Fibroblast of skin of right biceps (primary cell): ENCODE measurements at regions not wholly inside any gene's neighbourhood (a gene's known extent, or its start where the extent isn't known, plus 50 kb on each side); places are given as distances from the start of the nearest gene placed in this dataset.

Source experiments
- DNase-seq: peaks from one replicate; pipeline ENCODE4 v3.0.0-alpha.2; 2013

DNA sequence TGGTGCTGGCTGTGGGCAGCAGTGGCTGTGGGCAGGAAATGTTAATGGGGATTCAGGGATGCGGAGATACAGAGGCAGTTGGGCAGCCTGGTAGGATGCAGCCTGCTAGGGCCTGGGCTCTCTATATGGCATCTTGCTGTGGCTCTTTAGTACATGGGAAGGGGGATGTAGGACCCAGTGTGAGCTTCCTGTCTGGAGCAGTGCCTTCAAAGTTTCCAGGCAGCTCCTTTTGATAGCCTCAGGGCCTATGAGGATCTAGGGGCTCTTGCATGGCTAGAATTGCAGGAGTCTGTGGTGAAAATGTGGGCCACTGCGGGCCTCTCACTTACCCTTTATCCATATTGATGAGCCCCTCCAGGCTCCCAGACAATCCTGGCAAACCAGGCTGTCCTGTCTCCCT, 213.2 kb upstream of the SNX19 start:
- DNase-seq, result no peak

DNA sequence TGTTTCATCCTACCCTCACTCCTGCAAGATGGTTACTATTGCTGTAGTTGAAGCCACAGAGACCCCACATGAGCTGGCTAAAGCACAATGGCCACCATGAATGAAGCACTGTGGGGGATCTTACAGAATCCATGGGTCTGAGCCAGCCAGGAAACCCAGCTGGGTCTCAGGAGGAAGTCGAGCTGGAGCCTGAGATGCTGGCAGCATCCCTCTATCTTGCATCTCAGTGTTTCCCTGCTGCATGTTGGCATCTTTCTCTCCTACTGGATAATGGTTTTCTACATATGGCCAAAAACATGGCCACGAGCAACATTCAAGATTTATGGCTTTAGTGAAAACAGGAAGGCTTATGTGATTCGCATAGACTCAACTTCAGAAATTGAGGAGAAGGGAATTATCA, 219.3 kb upstream of the SNX19 start:
- DNase-seq, result no peak

- peak; percentile 64 for DNase-seq
These were observed 220.2 kb upstream of the SNX19 start for GRCh38 chr11:131136486-131136885.

- DNase-seq, result peak; percentile 41
These were observed 220.8 kb upstream of the SNX19 start for GRCh38 chr11:131137046-131137445.

GRCh38 chr11:131138731-131139130, 222.5 kb upstream of the SNX19 start:
- DNase-seq, result no peak

DNA sequence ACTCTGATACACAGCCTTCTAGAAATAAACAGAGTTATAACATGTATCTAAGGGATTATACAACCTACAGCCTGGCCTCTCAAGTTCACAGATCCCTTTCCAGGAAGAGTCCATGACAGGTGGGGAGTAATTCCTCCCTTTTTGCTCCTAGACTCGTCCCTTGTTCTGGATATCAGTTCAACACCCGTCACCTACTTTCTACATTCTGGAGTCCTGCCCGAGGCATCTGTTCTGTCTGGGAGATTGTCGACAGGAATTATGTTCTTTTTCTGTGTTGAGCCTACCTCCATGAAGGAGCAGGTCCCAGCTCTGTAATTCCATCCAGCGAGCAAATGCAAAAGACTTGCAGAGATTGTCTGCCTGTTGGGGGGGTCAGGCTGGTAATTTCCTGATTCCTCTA, 224.6 kb upstream of the NTM start:
- no peak for DNase-seq

DNA sequence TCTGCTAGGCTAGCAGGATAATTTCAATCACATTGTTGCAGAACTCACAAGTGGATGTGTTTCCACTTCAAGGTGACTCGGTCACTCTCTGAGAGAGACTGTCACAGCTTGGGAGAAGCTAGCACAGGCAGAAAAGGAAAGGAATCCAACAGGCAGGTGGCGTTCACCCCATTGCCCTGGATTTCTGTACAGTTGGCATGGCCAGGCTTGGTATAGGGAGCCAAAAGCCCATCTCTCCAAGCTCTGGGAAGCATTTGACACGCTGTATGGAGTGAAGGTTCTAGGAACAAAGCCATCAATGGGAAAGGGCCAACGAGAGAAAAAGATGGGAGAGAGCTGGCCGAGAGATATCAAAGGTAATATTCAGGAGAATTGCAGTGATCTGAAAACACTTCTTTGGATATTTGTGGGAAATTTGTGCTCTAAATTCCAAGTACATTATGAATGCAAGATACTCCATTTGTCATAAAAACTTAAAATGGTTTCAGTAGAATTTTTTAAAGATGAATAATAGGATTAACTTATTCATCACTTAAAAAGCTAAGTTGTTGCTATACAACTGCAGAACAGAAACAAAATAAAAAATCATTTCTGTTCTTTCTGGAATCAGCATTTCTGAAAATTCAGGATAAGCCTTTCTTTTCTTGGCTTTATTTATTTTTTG, 223.5 kb upstream of the NTM start:
- peak; percentile 56 for DNase-seq

DNA sequence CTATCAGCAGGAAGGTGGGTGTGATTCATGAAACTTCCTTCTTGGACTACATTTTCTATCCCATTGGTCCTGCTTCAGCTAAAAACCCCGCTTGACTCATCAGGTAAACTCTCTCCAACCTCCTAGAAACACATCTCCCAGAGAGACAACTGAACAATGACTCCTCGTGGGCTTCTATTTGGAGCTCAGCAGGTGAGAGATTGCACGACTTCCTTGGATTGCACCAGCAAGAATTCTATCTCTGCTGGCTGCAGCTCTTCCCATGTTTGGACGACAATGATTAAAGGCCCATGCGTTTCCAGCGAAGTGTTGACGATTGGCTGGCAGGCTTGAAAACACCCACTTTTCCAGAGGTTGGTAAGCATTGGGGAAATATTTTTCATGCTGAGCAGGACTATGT, 216.1 kb upstream of the NTM start:
- DNase-seq, result peak; percentile 38

DNA sequence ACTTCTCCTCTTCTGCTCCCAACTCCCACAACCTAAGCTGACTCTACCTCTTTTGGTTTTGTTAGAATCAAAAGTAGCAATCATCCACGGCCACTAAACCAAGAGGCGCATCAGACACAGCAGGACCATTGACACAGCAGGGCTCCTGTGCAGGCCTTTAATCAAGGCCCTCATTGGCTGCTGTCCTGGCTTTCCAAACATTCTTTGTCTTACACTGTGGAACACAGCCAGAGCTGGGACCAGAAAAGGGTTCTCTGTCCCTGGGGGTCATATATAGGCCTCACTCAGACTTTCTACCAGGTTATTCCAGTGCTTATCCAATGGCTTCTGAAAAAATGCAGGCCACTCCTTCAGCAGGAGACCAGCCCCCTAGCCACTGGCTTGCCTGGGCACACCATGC, 212.7 kb upstream of the NTM start:
- no peak for DNase-seq

DNA sequence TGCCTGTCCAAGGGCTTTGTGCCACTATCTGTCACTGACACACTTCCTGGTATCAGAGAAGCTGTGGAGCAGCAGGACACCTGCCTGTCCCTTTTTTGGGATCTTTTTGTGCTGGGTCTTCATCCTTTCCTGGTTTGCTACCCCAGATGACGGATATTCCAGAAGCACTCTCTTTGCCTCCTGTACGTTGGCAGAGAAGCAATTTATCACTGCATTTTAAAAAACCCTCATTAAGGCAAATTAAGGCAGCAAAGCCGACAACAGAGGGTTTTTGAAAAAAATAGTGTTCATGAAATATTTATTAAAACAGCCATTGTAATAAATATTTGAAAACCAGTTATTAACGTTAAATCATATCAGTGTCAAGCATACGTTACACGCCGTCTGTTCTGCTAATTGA, 209.6 kb upstream of the NTM start:
- no peak for DNase-seq

- DNase-seq, result no peak
These were observed 206.8 kb upstream of the NTM start for GRCh38 chr11:131163613-131164012.

- no peak for DNase-seq
These were observed 205.4 kb upstream of the NTM start for GRCh38 chr11:131165036-131165435.

DNA sequence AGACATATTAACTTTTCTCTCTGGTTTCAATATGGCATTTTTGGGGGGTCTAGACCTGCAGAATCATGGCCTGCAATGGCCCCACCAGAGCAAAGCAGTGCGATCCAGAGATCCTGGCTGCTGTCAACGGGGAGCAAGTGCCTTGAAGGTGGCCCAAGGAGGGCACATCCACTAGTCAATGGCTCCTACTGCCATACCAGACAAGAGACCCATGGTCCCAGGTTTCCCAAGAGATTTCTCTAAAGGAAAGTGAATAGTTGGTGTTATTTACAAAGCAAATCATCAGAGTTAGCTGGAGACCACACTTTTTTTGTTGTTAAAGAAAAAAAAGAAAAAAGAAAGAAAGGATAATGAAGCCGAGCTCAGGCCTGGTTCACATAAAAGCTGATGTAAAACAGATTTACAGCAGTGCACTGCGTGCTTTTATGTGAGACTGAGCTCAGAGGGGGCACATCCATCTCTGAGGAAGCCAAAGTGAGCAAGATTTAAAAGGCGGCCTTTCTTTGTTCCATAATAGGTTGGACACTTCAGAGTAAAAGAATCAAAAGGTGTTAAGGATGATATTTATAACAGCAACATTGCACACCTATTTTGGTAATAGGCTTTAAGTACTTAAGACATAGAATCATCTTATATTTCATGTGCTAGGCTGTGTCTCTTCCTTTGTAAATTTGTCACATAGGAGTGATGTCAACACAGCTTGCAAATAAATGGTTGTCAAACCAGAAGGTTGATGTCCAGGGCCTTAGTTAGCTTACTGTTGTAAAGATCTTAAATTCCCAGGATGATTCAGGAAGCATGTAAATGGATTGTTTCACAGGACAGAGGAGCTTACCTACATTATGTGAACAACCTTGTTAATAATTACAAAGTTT, 201.3 kb upstream of the NTM start:
- no peak for DNase-seq

DNA sequence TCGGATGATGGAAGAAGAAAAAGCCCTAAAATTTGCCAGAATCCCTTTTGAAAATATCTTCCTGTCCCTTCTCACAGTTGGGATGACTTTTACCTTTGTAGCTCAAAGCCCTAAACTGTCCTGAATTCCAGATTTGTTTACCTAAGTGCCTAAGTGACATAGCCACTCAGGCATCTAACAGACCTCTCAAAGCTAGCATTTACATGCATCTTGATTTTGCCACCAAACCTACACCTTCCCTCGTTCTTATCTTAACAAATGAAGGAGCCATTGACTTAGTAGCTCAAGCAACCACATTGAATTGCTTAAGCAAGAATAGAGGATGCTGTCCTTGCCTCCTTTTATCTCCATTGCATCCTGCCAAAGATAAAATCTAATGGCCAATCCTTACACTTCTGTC, 198.4 kb upstream of the NTM start:
- no peak for DNase-seq

DNA sequence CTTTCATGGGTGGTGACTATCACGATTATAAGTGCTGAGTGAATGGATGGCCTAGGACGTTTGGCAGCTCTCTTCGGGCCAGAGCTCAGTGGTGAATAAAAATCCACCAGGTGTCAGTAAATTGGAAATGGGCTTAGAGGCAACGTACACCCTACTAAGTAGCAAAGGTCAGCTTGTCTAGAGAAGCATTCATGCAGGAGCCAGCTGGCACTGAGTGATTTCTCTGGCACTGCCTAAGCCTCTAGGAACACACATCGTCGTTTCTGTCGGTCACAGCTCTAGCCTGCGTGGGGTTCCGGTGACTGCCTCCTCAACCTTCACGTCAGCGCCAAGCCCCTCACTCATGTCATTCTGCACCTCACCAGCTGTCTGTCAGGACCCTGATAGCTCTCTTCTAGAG, 192.4 kb upstream of the NTM start:
- DNase-seq, result no peak

DNA sequence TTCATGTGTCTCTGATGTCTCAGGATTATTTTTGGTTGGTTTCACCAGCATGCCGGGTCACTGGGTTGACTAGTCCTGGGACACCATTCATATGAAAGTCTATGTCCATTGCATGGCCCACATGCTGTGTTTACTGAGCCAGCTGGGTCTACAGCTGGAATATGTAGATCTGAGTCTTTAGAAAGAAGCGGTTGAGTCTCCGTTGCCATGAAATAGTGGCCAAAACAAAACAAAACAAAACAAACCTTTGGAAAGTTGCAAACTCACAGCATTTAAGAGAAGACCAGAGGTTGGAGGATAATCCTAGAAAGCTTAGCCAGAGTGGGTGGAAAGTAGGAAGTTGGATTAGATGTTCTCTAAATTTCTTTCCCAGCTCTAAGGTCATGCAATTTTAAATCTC, 191.8 kb upstream of the NTM start:
- no peak for DNase-seq

- DNase-seq, result no peak
These were observed 190.6 kb upstream of the NTM start for GRCh38 chr11:131179836-131180235.

DNA sequence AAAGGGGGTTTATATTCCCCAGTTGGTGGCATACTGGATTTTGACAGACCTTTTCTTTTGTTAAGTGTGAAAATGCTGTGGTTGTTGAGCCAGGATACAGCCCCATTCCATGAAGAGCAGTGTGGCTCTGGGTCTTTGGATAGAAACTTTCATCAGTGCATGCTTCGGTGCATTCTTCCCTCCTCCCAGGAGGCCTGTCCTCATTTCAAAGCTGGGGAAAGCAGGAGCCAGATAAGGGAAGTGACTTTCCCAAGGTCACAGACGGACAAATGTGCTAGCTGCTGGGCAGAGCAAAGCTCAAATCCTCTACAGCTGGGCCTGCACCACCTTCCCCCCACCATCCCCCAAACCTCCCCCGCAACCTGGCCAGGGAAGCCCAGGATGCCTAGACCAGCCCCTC, 184.5 kb upstream of the NTM start:
- no peak for DNase-seq

DNA sequence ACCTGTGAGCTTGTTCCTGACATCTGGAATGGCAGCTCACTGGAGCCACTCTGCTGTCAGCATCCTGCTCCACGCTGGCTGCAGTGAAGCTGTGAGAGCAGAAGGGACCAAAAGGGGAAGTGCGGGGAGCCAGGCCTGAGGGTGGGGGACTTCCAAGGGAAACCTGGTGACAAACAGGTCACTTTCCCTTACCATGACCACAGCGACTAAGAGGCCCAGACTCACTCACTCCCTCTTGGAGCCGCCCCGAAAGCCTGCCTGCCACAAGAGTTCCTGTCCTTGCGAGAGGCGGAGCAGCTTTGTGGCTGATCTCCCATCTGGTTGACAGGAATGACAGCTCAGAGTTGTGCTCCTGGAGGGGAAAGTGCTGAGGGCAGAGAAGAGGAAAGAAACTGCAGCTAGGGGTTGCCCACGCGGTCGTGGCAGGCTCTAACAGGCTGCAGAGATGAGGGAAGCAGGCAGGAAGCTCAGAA, 183.8 kb upstream of the NTM start:
- DNase-seq, result peak; percentile 21

DNA sequence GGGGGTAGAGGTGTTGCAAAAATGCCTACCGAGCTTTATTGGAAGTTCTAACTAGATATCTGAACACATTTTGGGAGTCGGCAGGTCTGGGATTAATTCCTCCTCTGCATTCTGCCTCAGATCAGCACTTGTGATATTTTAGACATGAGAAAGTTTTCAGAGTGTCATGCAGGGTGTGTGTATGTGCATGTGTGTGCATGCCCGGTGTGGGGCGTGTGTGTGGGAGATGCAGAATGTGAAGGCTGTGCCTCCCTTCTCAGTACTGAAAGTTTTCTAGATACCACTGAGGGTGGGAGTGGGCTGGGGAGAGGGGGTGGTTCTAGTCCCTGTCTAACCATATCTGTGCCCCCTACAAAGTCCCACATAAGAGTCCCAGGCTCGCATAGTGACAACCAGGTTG, 180.0 kb upstream of the NTM start:
- DNase-seq, result no peak

- DNase-seq, result no peak
These were observed 178.8 kb upstream of the NTM start for GRCh38 chr11:131191606-131192005.

DNA sequence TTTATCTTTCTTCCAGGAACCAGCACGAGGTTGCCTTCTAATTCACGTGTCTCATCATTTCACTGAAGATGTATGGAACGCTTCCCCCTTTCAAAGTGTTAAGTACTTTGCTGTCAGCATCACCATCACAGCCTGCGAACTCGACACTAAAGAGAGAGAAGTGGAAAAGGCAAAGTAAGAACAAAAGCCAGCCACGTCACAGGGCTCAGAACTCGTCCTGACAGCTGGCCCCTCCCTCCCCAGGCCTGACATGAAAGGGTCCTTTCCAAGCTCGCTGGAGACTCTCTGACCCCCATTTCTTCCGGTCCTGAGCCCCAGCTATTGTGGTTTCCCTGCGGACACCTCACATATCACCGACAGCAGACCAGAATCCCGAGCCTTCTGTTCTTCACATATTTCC, 177.8 kb upstream of the NTM start:
- no peak for DNase-seq

DNA sequence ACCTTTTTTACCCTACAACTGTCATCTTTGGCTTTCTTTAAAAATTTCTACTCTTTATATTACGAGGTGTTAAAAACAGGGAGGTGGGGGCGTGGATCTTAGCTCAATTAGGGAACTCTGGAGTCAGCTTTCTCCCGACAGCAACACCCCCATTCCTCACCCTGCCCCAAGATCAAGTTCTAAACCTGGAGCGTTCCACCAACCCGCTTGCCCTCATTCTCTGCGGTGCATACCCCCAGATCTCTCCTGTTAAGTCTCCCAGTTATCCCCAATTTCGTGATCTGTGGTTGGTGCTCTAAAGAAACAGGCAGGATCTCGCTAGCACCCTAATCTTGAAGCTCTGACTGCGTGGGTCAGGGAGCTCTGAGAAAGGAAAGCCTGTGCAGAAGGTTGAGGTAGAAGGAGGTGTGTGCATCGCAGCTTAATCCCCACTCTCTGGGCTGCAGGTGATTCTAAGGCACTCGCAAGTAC, 177.3 kb upstream of the NTM start:
- DNase-seq, result no peak

DNA sequence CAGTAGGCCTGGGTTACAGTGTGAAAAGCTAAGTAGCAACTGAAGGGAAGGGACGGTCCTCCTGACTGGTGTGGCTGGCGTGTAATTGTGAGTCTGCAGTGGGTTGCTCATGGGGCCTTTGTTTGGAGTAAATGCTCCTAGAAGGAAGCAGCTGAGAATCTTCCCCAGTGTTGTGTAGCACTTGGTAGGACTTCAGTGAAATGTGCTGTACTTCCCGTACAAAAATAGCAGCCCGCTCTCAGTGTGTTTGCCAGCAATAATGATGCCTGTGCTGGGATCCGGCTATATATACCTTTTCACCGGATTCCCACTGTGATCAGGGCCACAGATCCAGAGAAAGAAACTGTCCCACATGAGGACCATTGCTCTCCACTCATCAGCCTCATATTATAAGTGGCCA, 175.7 kb upstream of the NTM start:
- no peak for DNase-seq
